ENCODE measurements at regions not wholly inside any gene's neighbourhood (a gene's known extent, or its start where the extent isn't known, plus 50 kb on each side); places are given as distances from the start of the nearest gene placed in this dataset.

DNA sequence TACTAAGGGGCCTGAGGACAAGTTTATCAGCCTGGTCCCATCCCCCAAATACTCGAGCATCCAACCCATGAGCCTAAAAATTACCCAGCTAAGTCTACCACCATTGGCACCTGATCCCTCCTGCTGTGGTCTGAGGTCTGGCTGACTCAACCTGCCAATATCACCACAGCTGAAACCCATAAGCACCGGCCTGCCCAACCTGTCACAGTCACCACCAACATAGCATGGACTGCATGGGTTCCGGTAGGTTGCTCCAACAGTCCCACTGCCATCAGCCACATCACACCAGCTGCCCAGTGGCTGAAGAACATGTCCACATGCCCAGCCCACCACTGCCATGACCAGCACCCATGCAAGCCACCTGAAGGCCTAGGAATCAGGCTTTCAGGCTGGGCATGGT, 495.0 kb downstream of the PRELID2 start:
- Histone ChIP-seq H3K9me3 (no peaks in the 10 kb centered on the region), H3K4me3 (ENCODE audit: low read depth, low read length) (no peak overlapping the region), H3K27me3 (replicated peaks; ENCODE audit: control insufficient read depth, insufficient read depth, low read length) (no peaks in the 10 kb centered on the region), H3K4me1 (no peaks in the 10 kb centered on the region), H3K36me3 (ENCODE audit: control insufficient read depth, insufficient read depth, low read length) (no peaks in the 10 kb centered on the region)
- Mint-ChIP-seq H3K4me1 (ENCODE audit: low read depth, unreplicated experiment) (no peaks in the 10 kb centered on the region), H3K4me3 (ENCODE audit: unreplicated experiment) (no peak overlapping the region), H3K36me3 (ENCODE audit: insufficient read depth, unreplicated experiment) (no peaks in the 10 kb centered on the region), H3K9me3 (ENCODE audit: unreplicated experiment) (peaks cover 5% of the 10 kb centered on the region), H3K27me3 (ENCODE audit: insufficient read depth, unreplicated experiment) (no peaks in the 10 kb centered on the region), H3K27ac (ENCODE audit: unreplicated experiment) (no peak overlapping the region)
- BruUV-seq (replicated peaks) = no TSS peak
- TF ChIP-seq, protein P1, sequence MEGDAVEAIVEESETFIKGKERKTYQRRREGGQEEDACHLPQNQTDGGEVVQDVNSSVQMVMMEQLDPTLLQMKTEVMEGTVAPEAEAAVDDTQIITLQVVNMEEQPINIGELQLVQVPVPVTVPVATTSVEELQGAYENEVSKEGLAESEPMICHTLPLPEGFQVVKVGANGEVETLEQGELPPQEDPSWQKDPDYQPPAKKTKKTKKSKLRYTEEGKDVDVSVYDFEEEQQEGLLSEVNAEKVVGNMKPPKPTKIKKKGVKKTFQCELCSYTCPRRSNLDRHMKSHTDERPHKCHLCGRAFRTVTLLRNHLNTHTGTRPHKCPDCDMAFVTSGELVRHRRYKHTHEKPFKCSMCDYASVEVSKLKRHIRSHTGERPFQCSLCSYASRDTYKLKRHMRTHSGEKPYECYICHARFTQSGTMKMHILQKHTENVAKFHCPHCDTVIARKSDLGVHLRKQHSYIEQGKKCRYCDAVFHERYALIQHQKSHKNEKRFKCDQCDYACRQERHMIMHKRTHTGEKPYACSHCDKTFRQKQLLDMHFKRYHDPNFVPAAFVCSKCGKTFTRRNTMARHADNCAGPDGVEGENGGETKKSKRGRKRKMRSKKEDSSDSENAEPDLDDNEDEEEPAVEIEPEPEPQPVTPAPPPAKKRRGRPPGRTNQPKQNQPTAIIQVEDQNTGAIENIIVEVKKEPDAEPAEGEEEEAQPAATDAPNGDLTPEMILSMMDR (IDR thresholded peaks at IDR 0.05; ENCODE audit: insufficient read depth in 1 of 2, low read depth in 1 of 2, low read length in 1 of 2, severe bottlenecking in 1 of 2, unreplicated experiment in 1 of 2) = no peak
- intact Hi-C loops (cut with micrococcal nuclease; ENCODE audit: unreplicated experiment) = no loop called here
- ChIA-PET POLR2A (no interaction called here), CTCF (no interaction called here)
- DNase-seq = no peak

DNA sequence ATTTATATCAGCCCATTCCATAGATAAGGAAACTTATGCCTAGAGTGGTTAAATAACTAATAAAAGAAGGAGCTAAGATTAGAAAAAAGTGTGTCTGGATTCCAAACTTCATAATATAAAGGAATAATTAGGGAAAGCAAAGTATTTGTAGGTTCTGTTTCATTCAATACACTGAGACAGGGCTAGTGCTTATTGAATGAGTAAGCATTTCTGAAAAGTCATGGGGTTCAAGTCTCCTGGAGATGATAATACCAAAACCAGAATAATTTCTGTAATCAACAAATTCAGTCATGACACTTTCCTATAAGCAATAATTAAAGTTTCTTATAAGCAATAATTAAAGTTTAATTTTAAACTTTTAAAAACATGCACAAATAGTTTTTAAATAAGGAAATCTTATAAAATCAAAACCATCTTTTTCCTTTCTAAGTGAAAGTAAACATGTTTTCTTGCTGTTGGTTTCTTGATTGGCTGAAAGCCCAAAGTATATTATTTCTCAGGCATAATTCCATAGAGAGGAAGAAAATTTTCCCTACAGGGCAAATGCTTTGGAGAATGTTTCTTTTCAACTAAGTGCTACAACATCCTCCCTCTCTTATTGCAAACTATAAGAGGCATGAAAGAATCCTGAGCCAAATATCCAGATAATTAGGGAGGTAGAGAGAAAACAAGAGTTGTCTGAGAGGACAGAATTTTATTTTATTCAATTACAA, 510.2 kb downstream of the PRELID2 start:
- Mint-ChIP-seq H3K36me3 (ENCODE audit: insufficient read depth, unreplicated experiment) (no peaks in the 10 kb centered on the region), H3K9me3 (ENCODE audit: unreplicated experiment) (no peaks in the 10 kb centered on the region), H3K27ac (ENCODE audit: unreplicated experiment) (no peak overlapping the region), H3K4me3 (ENCODE audit: unreplicated experiment) (no peak overlapping the region), H3K27me3 (ENCODE audit: insufficient read depth, unreplicated experiment) (no peaks in the 10 kb centered on the region), H3K4me1 (ENCODE audit: low read depth, unreplicated experiment) (no peaks in the 10 kb centered on the region)
- no peak overlapping the region for H3K4me3 ChIP-seq (ENCODE audit: low read depth, low read length)
- TF ChIP-seq, protein P1 (IDR thresholded peaks at IDR 0.05; ENCODE audit: insufficient read depth in 1 of 2, low read depth in 1 of 2, low read length in 1 of 2, severe bottlenecking in 1 of 2, unreplicated experiment in 1 of 2) = no peak
- ChIA-PET POLR2A (no interaction called here), CTCF (no interaction called here)
- no peak for DNase-seq
- H3K4me1 ChIP-seq = no peaks in the 10 kb centered on the region
- H3K27me3 ChIP-seq (replicated peaks; ENCODE audit: control insufficient read depth, insufficient read depth, low read length) = no peaks in the 10 kb centered on the region
- no TSS peak for BruUV-seq (replicated peaks)
- intact Hi-C loops (cut with micrococcal nuclease; ENCODE audit: unreplicated experiment) = no loop called here
- H3K9me3 ChIP-seq = no peaks in the 10 kb centered on the region
- H3K36me3 ChIP-seq (ENCODE audit: control insufficient read depth, insufficient read depth, low read length) = no peaks in the 10 kb centered on the region

DNA sequence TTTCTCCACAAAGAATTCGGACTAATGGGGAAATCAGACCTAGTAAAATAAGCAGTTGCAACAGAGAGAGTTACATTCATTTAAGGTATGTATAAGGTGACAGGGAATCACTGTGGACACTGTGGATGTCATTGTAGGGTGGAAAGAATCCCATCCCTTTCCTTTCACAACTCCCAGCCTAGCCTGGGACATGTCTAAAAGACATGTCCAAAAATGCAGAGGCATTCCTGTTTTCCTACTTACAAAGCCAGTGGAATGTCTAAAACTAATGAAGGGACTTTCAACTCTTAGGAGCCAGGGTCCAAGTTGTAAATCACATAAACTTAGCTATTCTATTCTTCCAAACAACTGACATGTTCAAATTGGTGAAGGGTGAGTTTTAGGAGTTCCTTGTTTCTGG, 511.0 kb downstream of the PRELID2 start:
- CTCF ChIA-PET = no interaction called here
- intact Hi-C loops (cut with micrococcal nuclease; ENCODE audit: unreplicated experiment) = no loop called here
- Histone ChIP-seq H3K4me1 (no peaks in the 10 kb centered on the region), H3K27me3 (replicated peaks; ENCODE audit: control insufficient read depth, insufficient read depth, low read length) (no peaks in the 10 kb centered on the region), H3K36me3 (ENCODE audit: control insufficient read depth, insufficient read depth, low read length) (no peaks in the 10 kb centered on the region), H3K4me3 (ENCODE audit: low read depth, low read length) (no peak overlapping the region), H3K9me3 (no peaks in the 10 kb centered on the region)
- POLR2A ChIA-PET = no interaction called here
- BruUV-seq (replicated peaks) = no TSS peak
- DNase-seq = no peak
- H3K27ac Mint-ChIP-seq (ENCODE audit: unreplicated experiment) = no peak overlapping the region
- no peaks in the 10 kb centered on the region for H3K9me3 Mint-ChIP-seq (ENCODE audit: unreplicated experiment)
- no peaks in the 10 kb centered on the region for H3K27me3 Mint-ChIP-seq (ENCODE audit: insufficient read depth, unreplicated experiment)
- H3K4me1 Mint-ChIP-seq (ENCODE audit: low read depth, unreplicated experiment) = no peaks in the 10 kb centered on the region
- H3K36me3 Mint-ChIP-seq (ENCODE audit: insufficient read depth, unreplicated experiment) = no peaks in the 10 kb centered on the region
- no peak overlapping the region for H3K4me3 Mint-ChIP-seq (ENCODE audit: unreplicated experiment)
- TF ChIP-seq, protein P1 (IDR thresholded peaks at IDR 0.05; ENCODE audit: insufficient read depth in 1 of 2, low read depth in 1 of 2, low read length in 1 of 2, severe bottlenecking in 1 of 2, unreplicated experiment in 1 of 2) = no peak
